GM12865 (cell line): ENCODE measurements at regions not wholly inside any gene's neighbourhood (a gene's known extent, or its start where the extent isn't known, plus 50 kb on each side); places are given as distances from the start of the nearest gene placed in this dataset.
"Not testable (repeated sequence)": the region's sequence is repeated elsewhere in the genome, so short reads cannot be mapped to it uniquely, and the experiment has no call there.

Experiments used
- DNase-seq: peaks from one replicate; pipeline ENCODE4 v3.0.0; 2010; ENCODE audit warnings: low read depth
- H3K4me3 ChIP-seq: 2 replicates; pipeline ENCODE4 v1.5.1; 2011; ENCODE audit warnings: mild to moderate bottlenecking, low read depth, low read length, control low read depth
- CTCF ChIP-seq: IDR thresholded peaks from 2 replicates; pipeline ENCODE4 v1.5.1; 2011; ENCODE audit warnings: low read length, control low read depth, low read depth, inconsistent platforms; ENCODE audit not compliant: insufficient read depth; ENCODE audit errors: missing control alignments

DNA sequence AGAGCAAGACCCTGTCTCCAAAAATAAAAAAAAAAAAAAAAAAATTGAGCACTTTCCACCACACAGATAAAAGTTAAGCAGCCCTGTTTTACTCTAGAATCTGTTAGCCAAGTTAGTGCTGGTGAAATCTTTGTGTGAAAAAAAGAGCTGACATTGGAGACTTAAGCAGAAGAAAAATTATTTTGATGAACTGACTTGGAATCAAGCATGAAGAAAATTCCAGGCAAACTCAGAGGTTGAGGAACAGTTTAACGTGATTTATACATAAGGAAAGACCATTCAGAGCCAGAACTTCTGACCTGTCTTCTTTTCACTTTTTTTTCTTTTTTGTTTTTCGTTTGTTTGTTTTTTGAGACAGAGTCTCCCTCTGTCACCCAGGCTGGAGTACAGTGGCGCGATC, 79.6 kb upstream of the RBPJ start:
- no peak for DNase-seq
- TF ChIP-seq CTCF, result no peak

DNA sequence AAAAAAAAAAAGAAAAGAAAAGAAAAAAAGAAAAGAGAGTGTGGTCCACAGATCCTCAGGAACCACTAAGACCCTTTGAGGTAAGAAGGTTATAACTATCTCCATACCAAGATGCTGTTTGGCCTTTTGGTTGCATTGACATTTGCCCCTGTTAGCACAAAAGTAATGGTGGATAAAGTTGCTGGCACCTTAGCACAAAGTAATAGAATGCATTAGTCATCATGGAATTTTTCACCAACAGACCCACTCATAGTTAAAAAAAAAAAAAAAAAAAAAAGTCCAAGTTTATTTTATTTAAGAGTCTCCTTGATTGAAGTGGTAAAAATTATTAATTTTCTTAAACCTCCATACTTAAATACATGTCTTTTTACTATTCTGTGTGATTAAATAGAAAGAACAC, 78.4 kb upstream of the RBPJ start:
- H3K4me3 ChIP-seq, result no peak overlapping the region
- TF ChIP-seq CTCF, result no peak
- DNase-seq, result no peak

More for the DNA sequence above, 79.6 kb upstream of the RBPJ start:
- no peak overlapping the region for H3K4me3 ChIP-seq

GRCh38 chr4:26244138-26244537, 76.7 kb upstream of the RBPJ start:
- not testable (repeated sequence) for H3K4me3 ChIP-seq, DNase-seq

DNA sequence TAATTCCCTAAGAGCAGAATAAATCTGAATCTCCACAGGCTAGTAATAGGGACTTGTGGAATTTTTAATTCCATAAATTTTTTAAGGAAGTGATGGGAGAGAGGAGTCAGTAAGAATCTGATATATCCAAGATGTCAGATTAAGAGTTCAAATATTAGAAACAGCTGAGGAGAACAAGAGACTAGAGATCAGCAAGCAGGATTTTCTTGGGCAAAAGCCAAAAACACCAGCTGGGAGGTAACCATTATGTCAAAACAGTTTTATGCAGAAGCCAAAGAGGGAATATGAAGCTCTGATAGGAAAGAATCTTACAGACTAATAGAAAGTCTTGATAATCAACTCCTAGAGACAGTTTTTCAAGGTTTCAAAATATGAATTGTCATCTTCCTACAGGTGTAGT, 72.2 kb upstream of the RBPJ start:
- no peak for TF ChIP-seq CTCF
- no peak for DNase-seq
- no peak overlapping the region for H3K4me3 ChIP-seq

- DNase-seq, result peak; percentile 56
- no peak for TF ChIP-seq CTCF
- no peak overlapping the region for H3K4me3 ChIP-seq
These were observed 68.3 kb upstream of the RBPJ start for GRCh38 chr4:26252349-26253025.

DNA sequence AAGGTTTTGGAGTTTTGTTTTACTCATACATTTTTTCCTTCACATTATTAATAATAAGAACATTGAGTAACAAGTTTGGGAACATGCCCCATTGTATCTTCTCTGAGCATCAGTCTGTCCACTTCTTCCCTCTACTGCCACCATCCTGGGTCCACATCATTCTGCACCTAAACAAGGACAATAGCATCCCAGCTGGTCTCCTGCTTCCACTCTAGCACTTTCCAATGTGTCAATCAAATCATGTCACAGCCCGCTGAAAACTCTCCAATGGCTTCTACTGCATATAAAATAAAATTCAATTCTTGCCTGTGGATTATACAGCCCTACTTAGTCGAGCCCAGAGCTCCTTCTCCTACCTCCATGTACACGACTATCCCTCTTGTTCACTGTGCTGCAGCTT, 66.8 kb upstream of the RBPJ start:
- DNase-seq, result no peak
- H3K4me3 ChIP-seq, result no peak overlapping the region
- no peak for TF ChIP-seq CTCF

- no peak for TF ChIP-seq CTCF
- H3K4me3 ChIP-seq, result no peak overlapping the region
- no peak for DNase-seq
These were observed 64.8 kb upstream of the RBPJ start for GRCh38 chr4:26255989-26256388.

DNA sequence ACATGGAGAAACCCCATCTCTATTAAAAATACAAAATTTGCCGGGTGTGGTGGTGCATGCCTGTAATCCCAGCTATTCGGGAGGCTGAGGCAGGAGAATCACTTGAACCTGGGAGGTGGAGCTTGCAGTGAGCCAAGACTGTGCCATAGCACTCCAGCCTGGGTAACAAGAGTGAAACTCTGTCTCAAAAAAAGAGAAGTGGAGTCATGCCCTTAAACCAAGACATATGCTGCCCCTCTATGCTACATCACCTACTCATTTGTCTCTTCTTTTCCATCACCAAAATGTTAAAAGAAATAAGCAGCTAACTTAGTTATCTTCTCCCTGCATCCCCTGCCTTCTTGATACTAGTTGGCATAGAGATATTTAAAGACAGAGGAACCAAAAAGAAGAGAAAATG, 63.4 kb upstream of the RBPJ start:
- not testable (repeated sequence) for H3K4me3 ChIP-seq, DNase-seq
